ENCODE measurements at regions not wholly inside any gene's neighbourhood (a gene's known extent, or its start where the extent isn't known, plus 50 kb on each side); places are given as distances from the start of the nearest gene placed in this dataset.
"Not testable (repeated sequence)": the region's sequence is repeated elsewhere in the genome, so short reads cannot be mapped to it uniquely, and the experiment has no call there.

- not testable (repeated sequence) for DNase-seq
Measured at GRCh38 chr1:157317229-157317628, 179.0 kb upstream of the ETV3 start.

GRCh38 chr1:157315544-157315943 lies 177.3 kb upstream of the ETV3 start:
- DNase-seq: no peak

DNA sequence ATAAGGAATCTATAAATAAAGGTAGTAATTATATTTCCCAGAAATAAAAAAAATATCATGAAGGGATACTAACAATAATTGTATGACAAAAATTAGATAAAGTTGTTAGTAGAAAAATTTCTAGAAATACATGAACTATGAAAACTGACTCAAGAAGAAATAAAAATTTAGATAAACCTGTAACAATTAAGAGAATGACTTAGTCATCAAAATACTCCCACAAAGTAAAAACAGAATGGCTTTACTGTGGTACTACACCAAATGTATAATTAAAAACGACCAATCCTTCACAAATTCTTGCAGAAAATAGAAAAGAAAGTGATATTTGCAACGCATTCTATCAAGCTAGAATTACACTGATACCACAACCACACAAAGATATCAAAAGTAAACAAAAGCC lies 176.2 kb upstream of the ETV3 start:
- no peak for DNase-seq

GRCh38 chr1:157313240-157313807 lies 175.1 kb upstream of the ETV3 start:
- no peak for DNase-seq

DNA sequence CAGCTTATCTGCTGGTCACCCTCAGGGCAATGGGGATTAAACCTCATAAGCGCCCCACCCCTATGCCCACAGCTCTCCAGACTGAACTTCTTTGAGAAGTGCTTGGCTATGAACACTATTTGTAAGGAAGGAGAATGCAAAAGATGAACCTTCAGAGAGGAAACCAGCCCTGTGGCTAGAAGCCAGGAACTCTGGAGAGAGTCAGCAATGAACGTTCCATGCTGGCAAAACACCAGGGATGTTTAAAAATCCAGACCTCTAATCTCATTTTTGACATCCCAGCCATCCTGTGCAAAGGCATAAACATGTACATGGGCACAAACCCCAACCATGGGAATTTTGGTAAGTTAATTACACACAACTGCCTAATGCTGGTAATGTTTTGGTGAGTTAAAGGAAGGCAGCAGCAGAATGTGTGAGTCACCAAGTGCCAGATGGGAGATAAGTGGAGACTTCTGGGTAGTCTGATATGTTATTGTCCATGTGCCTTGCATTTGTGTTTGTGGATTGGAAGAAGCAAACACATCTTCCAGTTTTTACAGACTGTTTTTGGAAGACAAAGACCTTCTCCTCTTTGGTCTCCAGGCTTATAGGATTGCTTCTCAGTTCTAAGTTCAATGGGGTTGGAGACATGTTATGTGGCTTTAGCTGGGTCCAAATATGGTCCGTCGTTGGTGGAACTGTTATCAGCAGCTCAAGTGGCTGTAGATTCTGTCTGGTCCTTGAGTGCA lies 174.1 kb upstream of the ETV3 start:
- no peak for DNase-seq

GRCh38 chr1:157311730-157312081 lies 173.5 kb upstream of the ETV3 start:
- no peak for DNase-seq

- not testable (repeated sequence) for DNase-seq
Measured at GRCh38 chr1:157310805-157311729, 172.9 kb upstream of the ETV3 start.

DNA sequence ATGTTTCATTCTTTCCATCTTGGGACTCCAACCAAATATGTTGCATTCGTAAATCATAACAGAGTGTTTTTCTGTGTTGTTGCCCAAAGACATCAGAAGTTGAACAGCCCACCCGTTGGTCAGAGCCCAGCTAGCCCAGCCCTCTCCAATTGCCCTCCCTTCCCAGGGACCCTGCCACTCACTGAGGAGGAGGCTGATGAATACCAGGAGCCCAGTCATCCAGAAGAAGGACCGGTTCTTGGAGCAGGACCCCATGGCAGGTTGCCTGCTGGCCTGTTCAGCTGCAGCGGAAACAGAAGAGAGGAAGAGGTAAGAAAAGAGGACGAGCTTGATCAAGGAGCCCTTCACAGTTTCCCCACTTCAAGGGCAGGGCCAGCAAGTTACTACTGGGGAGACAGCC lies 172.2 kb upstream of the ETV3 start:
- DNase-seq: no peak

DNA sequence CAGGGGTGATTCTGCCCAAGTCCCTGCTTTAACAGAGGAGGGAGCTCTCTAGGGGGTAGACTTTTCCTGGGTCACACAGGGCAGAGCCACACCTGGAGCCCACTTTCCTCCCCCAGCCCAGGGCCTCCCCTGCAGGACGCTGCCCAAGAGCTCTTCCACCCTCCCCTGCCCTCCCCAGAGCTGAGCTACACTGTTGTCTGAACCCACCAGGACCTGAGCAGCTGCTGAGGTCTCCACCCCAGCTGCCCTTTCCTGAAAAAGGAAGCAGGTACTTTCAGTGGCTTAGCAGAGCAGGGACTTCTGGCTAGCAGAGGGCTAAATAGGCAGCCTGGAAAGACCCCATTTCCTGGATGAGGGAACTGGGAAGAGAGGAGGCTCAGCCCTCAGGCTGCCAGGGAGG lies 169.3 kb upstream of the ETV3 start:
- no peak for DNase-seq

DNA sequence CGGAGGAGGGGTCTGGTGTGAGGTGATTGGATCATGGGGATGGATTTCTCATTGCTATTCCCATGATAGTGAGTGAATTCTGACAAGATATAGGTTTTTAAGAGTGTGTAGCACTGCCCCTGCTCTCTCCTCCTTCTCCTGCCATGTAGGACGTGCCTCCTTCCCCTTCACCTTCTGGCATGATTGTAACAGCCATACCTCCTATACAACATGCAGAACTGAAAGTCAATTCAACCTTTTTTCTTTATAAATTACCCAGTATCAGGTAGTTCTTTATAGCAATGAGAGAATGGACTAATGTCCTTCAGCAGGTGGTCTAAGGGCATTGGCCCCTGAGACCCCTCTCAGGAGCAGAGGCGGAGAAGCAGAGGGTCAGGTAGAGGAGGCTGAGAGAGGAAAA lies 168.7 kb upstream of the ETV3 start:
- no peak for DNase-seq

DNA sequence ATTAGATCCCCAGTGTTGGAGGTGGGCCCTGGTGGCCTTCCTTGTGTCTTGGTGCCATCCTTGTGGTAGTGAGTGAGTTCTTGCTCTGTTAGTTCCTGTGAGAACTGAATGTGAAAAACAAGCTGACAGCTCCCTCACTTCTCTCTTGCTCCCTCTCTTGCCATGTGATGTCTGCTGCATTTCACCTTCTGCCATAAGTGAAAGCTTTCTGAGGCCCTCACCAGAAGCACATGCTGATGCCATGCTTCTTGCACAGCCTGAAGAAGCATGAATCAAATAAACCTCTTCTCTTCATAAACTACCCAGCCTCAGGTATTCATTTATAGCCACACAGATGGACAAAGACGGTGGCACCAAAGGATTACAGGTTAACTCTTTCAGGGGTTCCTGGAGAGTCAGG lies 166.1 kb upstream of the ETV3 start:
- DNase-seq: no peak

DNA sequence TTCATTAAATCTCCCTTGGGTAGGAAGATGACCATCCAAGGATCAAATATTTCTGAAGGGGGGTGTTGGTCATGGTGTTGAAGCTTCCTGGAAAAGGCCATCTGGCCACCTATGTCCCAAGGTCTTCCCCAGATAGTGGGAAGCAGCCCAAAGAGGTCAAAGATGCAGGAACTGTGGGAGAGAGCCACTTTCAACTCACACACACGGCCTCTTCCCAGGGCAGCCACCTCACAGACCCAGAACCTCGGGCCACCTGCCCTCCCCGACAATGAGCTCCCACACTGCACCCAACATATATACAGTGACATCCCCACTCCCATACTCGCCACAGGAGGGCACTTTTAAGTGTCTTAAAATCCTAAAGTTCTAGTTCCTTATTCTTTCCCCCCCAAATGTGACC lies 164.5 kb upstream of the ETV3 start:
- DNase-seq: no peak

- no peak for DNase-seq
Measured at GRCh38 chr1:157302199-157302497, 164.0 kb upstream of the ETV3 start.

DNA sequence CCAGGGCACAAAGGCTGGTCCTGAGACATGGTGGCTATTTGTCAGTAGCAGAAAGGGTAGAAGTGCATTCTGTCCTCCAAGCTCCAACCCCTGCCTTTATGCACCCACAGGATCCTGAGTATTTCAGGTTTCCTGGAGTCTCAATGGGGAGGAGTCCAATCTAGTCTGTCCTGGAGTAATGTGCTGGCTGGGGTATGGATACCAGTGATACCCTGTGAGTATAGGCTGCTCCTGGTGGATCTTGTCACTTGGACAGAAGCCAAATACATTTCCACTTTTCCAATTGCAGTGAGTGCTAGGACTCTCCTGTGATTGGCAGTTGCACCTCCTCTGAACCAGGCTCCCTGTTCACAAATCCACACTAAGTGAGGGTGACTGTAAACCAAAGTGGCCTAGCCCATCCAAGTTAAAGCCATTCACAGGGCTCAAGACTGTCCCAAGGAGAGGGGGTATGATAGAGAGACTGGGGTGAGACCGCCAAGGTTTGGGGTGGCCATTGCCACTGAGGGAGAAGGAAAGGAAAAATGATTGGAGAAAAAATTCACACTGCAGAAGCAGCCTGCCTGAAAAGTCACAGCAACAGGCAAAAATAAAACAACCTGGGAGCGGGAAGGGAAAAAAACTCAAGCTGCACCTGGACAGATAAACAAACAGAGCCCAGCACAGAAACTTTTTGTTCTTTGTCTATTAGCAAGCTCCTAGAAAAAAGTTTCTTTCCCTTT lies 163.4 kb upstream of the ETV3 start:
- no peak for DNase-seq

DNA sequence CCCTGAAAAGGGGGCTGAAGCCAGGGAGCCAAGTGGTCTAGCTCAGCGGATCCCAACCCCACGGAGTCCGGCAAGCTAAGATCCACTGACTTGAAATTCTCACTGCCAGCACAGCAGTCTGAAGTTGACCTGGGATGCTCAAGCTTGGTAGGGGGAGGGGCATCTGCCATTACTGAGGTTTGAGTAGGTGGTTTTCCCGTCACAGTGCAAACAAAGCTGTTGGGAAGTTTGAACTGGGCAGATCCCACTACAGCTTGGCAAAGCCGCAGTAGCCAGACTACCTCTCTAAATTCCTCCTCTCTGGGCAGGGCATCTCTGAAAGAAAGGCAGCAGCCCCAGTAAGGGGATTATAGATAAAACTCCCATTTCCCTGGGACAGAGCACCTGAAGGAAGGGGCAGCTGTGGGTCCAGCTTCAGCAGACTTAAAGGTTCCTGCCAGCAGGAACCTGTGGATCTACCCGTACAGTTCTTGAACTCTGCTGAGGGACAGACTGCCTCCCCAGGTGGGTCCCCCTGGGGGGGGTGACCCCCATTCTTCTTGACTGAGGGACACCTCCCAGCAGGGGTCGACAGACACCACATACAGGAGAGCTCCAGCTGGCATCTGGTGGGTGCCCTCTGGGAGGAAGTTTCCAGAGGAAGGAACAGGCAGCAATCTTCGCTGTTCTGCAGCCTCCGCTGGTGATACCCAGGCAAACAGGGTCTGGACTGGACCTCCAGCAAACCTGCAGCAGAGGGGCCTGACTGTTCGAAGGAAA lies 156.4 kb upstream of the ETV3 start:
- DNase-seq: not testable (repeated sequence)

GRCh38 chr1:157292809-157293564 lies 154.8 kb upstream of the ETV3 start:
- DNase-seq: no peak

DNA sequence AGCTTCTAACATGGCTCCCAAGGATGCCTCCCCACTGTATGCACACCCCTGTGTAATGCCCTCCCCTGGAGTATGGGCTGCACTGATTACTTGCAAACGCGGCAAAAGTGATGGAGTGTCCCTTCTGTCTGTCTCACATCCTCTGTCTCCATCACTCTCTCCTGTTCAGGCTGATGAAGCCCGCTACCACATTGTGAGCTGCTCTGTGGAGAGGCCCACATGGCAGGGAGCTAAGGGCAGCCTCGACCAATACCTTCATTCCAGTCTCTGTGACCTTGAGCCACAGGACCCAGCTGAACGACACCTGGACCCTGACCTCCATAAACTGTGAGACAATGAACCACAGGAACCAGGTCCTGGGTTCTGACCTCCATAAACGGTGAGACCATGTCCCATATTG lies 154.1 kb upstream of the ETV3 start:
- no peak for DNase-seq

DNA sequence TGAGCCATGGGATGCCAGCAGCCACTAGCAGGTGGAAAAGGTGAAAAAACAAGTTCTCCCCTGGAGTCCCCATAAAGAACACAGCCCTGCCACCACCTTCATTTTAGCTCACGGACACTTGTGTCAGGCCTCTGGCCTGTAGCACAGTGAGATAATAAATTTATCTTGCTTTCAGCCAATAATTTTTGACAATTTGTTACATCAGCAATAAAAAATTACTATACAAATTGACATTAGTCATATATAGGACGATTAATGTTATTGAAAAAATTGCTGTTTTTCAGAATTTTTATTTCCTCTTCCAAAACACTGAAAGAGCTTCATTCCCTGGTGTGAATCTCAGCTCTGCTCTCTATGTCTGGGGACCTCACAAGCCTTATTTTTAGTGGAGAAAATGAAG lies 152.9 kb upstream of the ETV3 start:
- no peak for DNase-seq

DNA sequence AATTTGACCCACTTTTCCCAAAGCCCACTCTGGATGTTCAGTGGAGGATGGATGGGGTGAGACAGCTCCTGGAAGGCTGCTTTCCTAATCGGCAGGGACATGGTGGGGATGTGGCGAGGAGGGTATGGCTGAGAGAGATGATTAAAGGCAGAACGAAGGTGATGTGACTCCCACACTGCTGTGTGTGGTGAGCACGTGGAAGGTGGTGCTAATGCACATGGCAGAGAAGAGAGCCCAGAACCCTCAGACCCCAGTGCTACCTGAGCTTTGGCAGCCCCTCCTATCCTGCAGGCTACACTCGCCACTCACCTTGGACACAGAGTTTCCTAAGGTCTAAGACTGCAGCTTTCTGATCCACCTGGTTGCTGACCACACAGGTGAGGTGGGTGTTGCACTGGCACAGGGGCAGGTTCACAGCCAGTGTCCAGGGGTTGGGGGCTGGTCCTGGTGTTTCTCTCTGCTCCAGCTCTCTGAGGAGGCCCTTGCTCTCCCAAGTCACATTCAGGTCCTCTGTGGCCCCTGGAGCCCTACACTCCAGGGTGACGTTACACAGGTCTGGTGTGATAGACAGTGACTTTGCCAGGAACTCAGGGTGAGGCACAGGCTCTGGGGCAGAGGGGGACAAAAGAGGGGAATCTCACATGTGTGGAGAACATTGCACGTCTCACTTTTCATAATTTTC lies 151.4 kb upstream of the ETV3 start:
- no peak for DNase-seq

DNA sequence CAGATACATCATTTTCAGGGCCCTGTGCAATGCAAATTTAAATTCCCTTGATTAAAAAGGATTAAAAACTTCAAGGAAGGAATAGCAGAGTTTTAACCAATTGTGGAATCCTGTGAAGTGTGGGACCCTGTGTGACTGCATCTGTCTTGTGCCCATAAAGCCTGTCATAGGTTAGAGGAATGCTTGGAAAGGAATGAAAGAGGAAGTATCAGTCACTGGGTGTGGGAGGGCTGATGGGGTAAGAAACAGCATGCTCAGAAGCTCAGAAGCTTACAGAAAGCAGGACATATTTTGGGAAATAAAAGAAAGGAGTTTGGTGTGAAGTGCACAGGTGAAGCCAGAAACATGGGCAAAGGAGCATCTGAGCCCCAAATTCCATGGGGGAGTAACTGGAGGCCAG lies 150.8 kb upstream of the ETV3 start:
- DNase-seq: no peak

- no peak for DNase-seq
Measured at GRCh38 chr1:157288492-157288891, 150.3 kb upstream of the ETV3 start.
